ENCODE measurements at regions not wholly inside any gene's neighbourhood (a gene's known extent, or its start where the extent isn't known, plus 50 kb on each side); places are given as distances from the start of the nearest gene placed in this dataset.
A peak's percentile ranks its signal among the peaks of the same experiment; 100 is the strongest.

DNA sequence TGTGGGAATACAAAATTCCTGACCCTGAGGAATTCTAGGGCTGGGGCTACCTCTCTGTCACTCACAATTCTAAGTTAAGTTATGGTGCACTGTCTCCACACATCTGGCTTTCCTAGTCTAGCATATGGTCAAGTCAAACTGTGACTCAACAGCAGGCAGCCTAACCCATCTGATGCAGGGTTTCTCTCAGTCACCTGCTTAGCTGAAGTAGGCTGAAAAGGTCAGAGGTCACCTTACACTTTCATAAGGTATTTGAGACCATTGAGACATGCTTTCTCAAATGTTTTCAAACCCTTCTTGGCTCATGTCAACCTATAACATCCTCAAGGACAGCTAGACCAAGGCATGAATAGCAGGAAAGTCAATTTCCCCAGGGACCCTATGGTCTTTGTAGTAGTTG is 196.5 kb upstream of the STK26 start:
- peaks cover 0 to 5% (median 3%) of the 10 kb centered on the region in 4 donors for H3K4me1 ChIP-seq
- no peaks in the 10 kb centered on the region for H3K36me3 ChIP-seq

DNA sequence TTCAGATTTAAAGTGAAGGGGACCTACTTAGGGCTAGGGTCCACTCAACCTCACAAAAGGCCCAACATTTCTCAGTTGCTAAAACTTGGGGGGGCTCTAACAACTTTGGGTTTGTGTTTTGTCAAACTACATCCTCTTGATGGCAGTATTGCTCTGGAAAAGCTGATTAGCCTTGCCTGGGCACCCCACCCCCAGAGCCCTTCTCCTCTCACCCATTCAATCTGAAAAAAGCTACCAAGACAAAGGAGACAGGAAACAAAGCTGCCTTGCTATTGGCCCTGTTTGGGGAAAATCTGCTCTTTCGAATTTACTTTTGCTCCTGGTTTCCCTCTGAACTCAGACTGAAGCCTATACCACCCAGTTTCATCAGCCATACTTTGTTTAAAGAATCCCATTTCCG is 195.2 kb upstream of the STK26 start:
- Histone ChIP-seq H3K9me3 (no peaks in the 10 kb centered on the region), H3K4me1 (peaks cover 0 to 5% (median 3%) of the 10 kb centered on the region in 4 donors), H3K27ac (no peak overlapping the region), H3K4me3 (no peak overlapping the region), H3K36me3 (no peaks in the 10 kb centered on the region), H3K27me3 (no peaks in the 10 kb centered on the region)
- no peak for DNase-seq (ENCODE audit: low spot score in 2 of 2)
- no peak for TF ChIP-seq POLR2A (IDR thresholded peaks at IDR 0.05)
- TF ChIP-seq EP300 (IDR thresholded peaks at IDR 0.05): no peak
- TF ChIP-seq, protein P1, sequence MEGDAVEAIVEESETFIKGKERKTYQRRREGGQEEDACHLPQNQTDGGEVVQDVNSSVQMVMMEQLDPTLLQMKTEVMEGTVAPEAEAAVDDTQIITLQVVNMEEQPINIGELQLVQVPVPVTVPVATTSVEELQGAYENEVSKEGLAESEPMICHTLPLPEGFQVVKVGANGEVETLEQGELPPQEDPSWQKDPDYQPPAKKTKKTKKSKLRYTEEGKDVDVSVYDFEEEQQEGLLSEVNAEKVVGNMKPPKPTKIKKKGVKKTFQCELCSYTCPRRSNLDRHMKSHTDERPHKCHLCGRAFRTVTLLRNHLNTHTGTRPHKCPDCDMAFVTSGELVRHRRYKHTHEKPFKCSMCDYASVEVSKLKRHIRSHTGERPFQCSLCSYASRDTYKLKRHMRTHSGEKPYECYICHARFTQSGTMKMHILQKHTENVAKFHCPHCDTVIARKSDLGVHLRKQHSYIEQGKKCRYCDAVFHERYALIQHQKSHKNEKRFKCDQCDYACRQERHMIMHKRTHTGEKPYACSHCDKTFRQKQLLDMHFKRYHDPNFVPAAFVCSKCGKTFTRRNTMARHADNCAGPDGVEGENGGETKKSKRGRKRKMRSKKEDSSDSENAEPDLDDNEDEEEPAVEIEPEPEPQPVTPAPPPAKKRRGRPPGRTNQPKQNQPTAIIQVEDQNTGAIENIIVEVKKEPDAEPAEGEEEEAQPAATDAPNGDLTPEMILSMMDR (IDR thresholded peaks at IDR 0.05): no peak
- 47 to 48% methylated on average over 2 of the region's 2 CpGs for WGBS, 2 donors

More for the DNA sequence above, 196.5 kb upstream of the STK26 start:
- H3K27me3 ChIP-seq: no peaks in the 10 kb centered on the region
- TF ChIP-seq, protein P1 (IDR thresholded peaks at IDR 0.05): no peak
- TF ChIP-seq POLR2A (IDR thresholded peaks at IDR 0.05) (no peak), EP300 (IDR thresholded peaks at IDR 0.05) (no peak)
- H3K4me3 ChIP-seq: no peak overlapping the region
- no peaks in the 10 kb centered on the region for H3K9me3 ChIP-seq
- no peak overlapping the region for H3K27ac ChIP-seq
- no peak for DNase-seq (ENCODE audit: low spot score in 2 of 2)

DNA sequence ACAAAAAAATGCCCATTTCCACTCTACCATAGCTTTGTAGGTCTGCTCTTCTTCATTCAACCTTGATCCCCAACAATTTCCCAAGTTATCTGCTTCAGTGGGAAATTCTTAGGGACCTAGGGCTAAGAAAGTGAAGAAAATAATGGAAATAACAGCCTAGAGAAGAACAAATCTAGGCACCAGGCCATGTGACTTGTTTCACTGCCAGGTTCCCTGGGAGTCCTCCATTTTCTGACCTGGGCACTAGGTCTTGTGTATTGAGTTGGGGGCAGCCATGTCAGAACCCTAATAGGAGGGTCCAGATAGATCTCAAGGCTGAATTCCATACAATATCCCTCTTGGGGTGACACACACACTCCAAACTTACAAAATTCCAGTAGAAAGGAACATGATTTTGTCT is 194.6 kb upstream of the STK26 start:
- Histone ChIP-seq H3K36me3 (no peaks in the 10 kb centered on the region), H3K27me3 (peaks cover 0 to 4% of the 10 kb centered on the region in 2 donors), H3K27ac (no peak overlapping the region), H3K4me1 (peaks cover 0 to 5% (median 3%) of the 10 kb centered on the region in 4 donors), H3K4me3 (no peak overlapping the region), H3K9me3 (no peaks in the 10 kb centered on the region)
- no peak for DNase-seq (ENCODE audit: low spot score in 2 of 2)
- TF ChIP-seq POLR2A (IDR thresholded peaks at IDR 0.05) (no peak), EP300 (IDR thresholded peaks at IDR 0.05) (no peak)
- TF ChIP-seq, protein P1 (IDR thresholded peaks at IDR 0.05): no peak

DNA sequence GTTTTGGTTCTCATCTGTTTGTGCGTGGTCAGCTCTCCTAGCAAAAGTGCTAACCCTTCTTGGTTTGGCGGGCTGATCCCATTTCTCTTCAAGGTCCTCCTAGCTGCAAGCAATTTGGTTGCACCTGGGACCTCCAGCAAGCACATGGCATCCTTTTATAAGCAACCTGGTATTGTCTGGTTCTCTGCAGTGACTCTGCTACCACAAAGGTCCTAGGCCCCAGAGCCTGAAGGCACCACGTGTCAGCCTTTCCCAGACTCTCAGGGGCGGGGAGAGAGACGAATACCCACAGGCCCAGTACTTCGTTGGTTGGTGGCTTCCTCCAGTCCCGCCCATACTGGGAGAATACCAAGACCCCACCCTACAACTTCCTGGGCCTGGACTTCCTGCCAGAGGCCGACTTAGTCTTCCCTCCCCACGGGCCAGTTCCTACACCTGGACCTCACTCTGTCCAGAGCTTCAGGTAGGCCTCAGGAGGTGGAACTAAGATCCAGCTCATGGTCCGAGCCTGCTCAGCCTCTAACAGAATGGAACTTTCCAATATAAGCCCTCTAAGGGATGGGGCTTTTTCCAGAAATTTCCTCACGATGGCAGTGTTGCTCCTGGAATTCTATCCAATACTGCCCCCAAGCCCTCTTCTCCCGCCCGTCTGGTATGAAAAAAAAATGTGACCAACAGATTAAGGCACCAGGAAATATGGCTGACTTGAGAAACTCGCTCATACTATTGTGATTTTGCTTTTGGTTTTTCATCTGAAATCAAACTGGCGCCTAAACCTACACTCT is 192.5 kb upstream of the STK26 start:
- WGBS, 2 donors: 12 to 14% methylated on average over 10 to 15 of the region's 15 CpGs
- H3K36me3 ChIP-seq: no peaks in the 10 kb centered on the region
- peak overlapping the region in 3 of 4 donors; percentile 14 to 42 (median 25) for H3K4me3 ChIP-seq
- H3K27ac ChIP-seq: peak overlapping the region in 3 of 4 donors; percentile 31 to 78 (median 72)
- peak; percentile 57 to 68 for TF ChIP-seq EP300 (IDR thresholded peaks at IDR 0.05)
- no peak for TF ChIP-seq POLR2A (IDR thresholded peaks at IDR 0.05)
- TF ChIP-seq, protein P1 (IDR thresholded peaks at IDR 0.05): peak; percentile 27 to 88 (median 75)
- DNase-seq (ENCODE audit: low spot score in 2 of 2): peak; percentile 22 to 76
- peaks cover 0 to 20% of the 10 kb centered on the region in 2 donors for H3K27me3 ChIP-seq
- H3K9me3 ChIP-seq: no peaks in the 10 kb centered on the region
- H3K4me1 ChIP-seq: peaks cover 0 to 5% (median 3%) of the 10 kb centered on the region in 4 donors

DNA sequence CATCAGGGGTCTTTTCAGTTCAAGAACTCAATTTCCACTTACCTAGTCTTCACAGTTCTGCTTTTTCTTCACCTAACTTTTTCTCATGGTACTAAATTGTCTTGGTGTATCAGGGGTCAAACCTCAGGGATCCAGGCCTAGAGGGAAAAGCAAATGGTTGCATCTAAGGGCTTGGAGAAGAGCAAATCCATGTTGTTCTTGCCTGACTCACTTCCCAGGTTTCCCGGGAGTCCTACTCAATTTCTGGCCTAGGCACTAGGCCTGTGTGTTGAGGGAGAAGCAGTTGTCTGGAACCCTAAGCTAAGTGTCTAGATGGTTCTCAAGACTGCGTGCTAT is 191.9 kb upstream of the STK26 start:
- Histone ChIP-seq H3K4me3 (peak overlapping the region in 3 of 4 donors; percentile 14 to 42 (median 25)), H3K36me3 (no peaks in the 10 kb centered on the region), H3K27ac (peak overlapping the region in 3 of 4 donors; percentile 31 to 78 (median 72)), H3K9me3 (no peaks in the 10 kb centered on the region), H3K4me1 (peaks cover 0 to 5% (median 3%) of the 10 kb centered on the region in 4 donors), H3K27me3 (peaks cover 0 to 26% of the 10 kb centered on the region in 2 donors)
- WGBS, 2 donors: 56 to 60% methylated on average over 2 of the region's 2 CpGs
- TF ChIP-seq POLR2A (IDR thresholded peaks at IDR 0.05) (no peak), EP300 (IDR thresholded peaks at IDR 0.05) (no peak)
- TF ChIP-seq, protein P1 (IDR thresholded peaks at IDR 0.05): no peak
- no peak for DNase-seq (ENCODE audit: low spot score in 2 of 2)
